ENCODE measurements at regions not wholly inside any gene's neighbourhood (a gene's known extent, or its start where the extent isn't known, plus 50 kb on each side); places are given as distances from the start of the nearest gene placed in this dataset.

GRCh38 chr16:64481497-64481896, 640.4 kb downstream of the CDH11 start:
- no peak overlapping the region for H3K4me3 ChIP-seq (replicated peaks in 1 of 3)
- no peak overlapping the region for H3K27ac ChIP-seq
- H3K4me1 ChIP-seq: peaks cover 4 to 9% of the 10 kb centered on the region in 2 donors
- no peak for DNase-seq
- H3K36me3 ChIP-seq: no peaks in the 10 kb centered on the region
- WGBS, 2 donors: 81 to 95% methylated on average over 2 of the region's 2 CpGs
- H3K9me3 ChIP-seq: no peaks in the 10 kb centered on the region
- TF ChIP-seq CTCF (IDR thresholded peaks at IDR 0.05) (no peak), POLR2A (IDR thresholded peaks at IDR 0.05) (no peak)
- H3K27me3 ChIP-seq: no peaks in the 10 kb centered on the region
- intact Hi-C loops (cut with DNase I): no loop called here

- peak; percentile 12 to 20 for DNase-seq
- Histone ChIP-seq H3K4me3 (replicated peaks in 1 of 3) (no peak overlapping the region), H3K27ac (peak overlapping the region in 2 of 3 donors; percentile 21 to 24), H3K36me3 (no peaks in the 10 kb centered on the region), H3K9me3 (no peaks in the 10 kb centered on the region), H3K4me1 (peaks cover 4 to 9% of the 10 kb centered on the region in 2 donors), H3K27me3 (no peaks in the 10 kb centered on the region)
- intact Hi-C loops (cut with DNase I): no loop called here
- TF ChIP-seq CTCF (IDR thresholded peaks at IDR 0.05): no peak
- no peak for TF ChIP-seq POLR2A (IDR thresholded peaks at IDR 0.05)
- WGBS, 2 donors: 30 to 40% methylated on average over 5 of the region's 5 CpGs
Observed at GRCh38 chr16:64478252-64478906, 643.5 kb downstream of the CDH11 start.

- H3K4me1 ChIP-seq: peaks cover 4 to 9% of the 10 kb centered on the region in 2 donors
- 86 to 90% methylated on average over 11 of the region's 11 CpGs for WGBS, 2 donors
- H3K36me3 ChIP-seq: no peaks in the 10 kb centered on the region
- no peak overlapping the region for H3K4me3 ChIP-seq (replicated peaks in 1 of 3)
- H3K27ac ChIP-seq: no peak overlapping the region
- TF ChIP-seq CTCF (IDR thresholded peaks at IDR 0.05): no peak
- TF ChIP-seq POLR2A (IDR thresholded peaks at IDR 0.05): no peak
- intact Hi-C loops (cut with DNase I): no loop called here
- no peaks in the 10 kb centered on the region for H3K27me3 ChIP-seq
- no peak for DNase-seq
- no peaks in the 10 kb centered on the region for H3K9me3 ChIP-seq
Observed at GRCh38 chr16:64475627-64476351, 646.1 kb downstream of the CDH11 start.

GRCh38 chr16:64470916-64471315, 650.9 kb downstream of the CDH11 start:
- Histone ChIP-seq H3K27ac (no peak overlapping the region), H3K4me3 (replicated peaks in 1 of 3) (no peak overlapping the region), H3K27me3 (no peaks in the 10 kb centered on the region), H3K9me3 (no peaks in the 10 kb centered on the region), H3K4me1 (no peaks in the 10 kb centered on the region), H3K36me3 (no peaks in the 10 kb centered on the region)
- 56 to 59% methylated on average over 2 of the region's 2 CpGs for WGBS, 2 donors
- DNase-seq: no peak
- TF ChIP-seq POLR2A (IDR thresholded peaks at IDR 0.05) (no peak), CTCF (IDR thresholded peaks at IDR 0.05) (no peak)
- intact Hi-C loops (cut with DNase I): no loop called here

All from thyroid gland (tissue), 4 donors.